Mammary epithelial cell (primary cell): ENCODE measurements at regions not wholly inside any gene's neighbourhood (a gene's known extent, or its start where the extent isn't known, plus 50 kb on each side); places are given as distances from the start of the nearest gene placed in this dataset.

ENCODE experiments used
- CTCF ChIP-seq, 2 donors: IDR thresholded peaks in 1 of 2; conservative IDR thresholded peaks in 1 of 2; 2 replicates each; pipeline ENCODE4 v1.5.1; 2011 to 2012; ENCODE audit warnings: inconsistent platforms in 2 of 2, low read length in 2 of 2, mild to moderate bottlenecking in 2 of 2, control low read depth in 1 of 2, low read depth in 1 of 2; ENCODE audit not compliant: insufficient read depth in 1 of 2; ENCODE audit errors: extremely low read depth in 1 of 2
- EZH2 ChIP-seq: IDR thresholded peaks from 2 replicates; pipeline ENCODE4 v1.6.1; 2012; ENCODE audit warnings: low read length, inconsistent platforms, borderline replicate concordance

GRCh38 chr5:89673019-89673418, 736.5 kb downstream of the CETN3 start:
- TF ChIP-seq CTCF (conservative IDR thresholded peaks at IDR 0.05 in 1 of 2, IDR thresholded peaks at IDR 0.05 in 1 of 2; ENCODE audit: extremely low read depth in 1 of 2, insufficient read depth in 1 of 2, low read depth in 1 of 2, low read length in 2 of 2) = no peak
- TF ChIP-seq EZH2 = no peak
